ENCODE measurements at regions not wholly inside any gene's neighbourhood (a gene's known extent, or its start where the extent isn't known, plus 50 kb on each side); places are given as distances from the start of the nearest gene placed in this dataset.

DNA sequence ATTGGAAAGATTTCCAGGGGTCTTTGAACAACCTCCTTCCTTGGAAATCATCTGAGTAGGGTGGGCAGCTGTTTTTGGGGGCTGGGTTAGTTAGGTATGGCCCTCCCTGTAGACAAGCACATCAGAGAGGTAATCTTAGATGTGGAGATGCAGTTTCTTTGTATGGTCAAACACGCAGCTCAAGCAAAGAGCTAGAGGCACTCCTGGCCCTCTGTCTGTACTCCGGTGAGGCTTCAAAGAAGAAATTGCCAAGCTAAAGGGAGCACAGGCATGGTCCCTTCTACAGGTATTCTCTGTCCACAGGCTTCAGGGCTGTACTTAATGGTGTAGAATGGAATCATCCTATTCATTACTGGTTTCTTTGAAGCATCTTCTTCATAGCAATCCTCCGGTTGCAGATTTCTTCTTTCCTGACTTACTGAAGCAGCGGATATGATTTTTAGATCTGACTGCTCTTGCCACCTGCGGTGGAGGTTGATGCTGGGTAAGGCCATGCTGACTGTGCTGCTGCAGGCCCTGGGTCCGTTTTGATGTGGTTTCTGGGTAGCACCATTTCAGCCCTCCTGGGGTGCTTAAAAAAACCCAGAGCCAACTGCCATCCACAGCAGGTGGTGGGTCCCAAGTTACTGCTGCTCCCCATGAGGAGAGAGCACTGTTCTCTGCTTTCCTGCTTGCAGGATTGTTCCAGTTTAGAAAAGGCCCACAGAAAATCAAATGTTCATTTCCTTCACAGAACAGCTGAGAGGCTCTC is 318.9 kb upstream of the GATB start:
- no peak overlapping the region for H3K4me3 ChIP-seq (ENCODE audit: low read depth, low read length)
- TF ChIP-seq, protein P1, sequence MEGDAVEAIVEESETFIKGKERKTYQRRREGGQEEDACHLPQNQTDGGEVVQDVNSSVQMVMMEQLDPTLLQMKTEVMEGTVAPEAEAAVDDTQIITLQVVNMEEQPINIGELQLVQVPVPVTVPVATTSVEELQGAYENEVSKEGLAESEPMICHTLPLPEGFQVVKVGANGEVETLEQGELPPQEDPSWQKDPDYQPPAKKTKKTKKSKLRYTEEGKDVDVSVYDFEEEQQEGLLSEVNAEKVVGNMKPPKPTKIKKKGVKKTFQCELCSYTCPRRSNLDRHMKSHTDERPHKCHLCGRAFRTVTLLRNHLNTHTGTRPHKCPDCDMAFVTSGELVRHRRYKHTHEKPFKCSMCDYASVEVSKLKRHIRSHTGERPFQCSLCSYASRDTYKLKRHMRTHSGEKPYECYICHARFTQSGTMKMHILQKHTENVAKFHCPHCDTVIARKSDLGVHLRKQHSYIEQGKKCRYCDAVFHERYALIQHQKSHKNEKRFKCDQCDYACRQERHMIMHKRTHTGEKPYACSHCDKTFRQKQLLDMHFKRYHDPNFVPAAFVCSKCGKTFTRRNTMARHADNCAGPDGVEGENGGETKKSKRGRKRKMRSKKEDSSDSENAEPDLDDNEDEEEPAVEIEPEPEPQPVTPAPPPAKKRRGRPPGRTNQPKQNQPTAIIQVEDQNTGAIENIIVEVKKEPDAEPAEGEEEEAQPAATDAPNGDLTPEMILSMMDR (IDR thresholded peaks at IDR 0.05; ENCODE audit: insufficient read depth, low read length): no peak
- DNase-seq (ENCODE audit: low read depth): no peak

DNA sequence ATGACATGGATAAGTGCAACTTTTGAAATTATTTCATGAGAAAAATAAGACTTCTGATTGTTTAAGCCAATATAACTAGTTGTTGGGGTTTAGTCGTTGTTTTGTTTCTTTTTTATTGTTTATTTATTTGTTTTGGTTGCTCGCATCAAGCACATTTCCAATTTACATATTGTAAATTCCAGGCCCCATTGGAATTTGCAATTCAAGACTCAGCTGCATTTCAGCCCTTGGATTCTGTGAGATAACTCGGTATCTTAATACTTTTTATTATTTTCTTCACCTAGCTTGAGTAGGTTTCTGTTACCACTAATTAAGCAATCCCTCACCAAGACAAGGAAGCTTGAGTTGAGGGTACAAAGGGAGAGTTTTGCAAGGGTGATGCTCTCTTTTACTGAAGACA is 318.3 kb upstream of the GATB start:
- no peak for DNase-seq (ENCODE audit: low read depth)
- TF ChIP-seq, protein P1 (IDR thresholded peaks at IDR 0.05; ENCODE audit: insufficient read depth, low read length): no peak
- H3K4me3 ChIP-seq (ENCODE audit: low read depth, low read length): no peak overlapping the region

DNA sequence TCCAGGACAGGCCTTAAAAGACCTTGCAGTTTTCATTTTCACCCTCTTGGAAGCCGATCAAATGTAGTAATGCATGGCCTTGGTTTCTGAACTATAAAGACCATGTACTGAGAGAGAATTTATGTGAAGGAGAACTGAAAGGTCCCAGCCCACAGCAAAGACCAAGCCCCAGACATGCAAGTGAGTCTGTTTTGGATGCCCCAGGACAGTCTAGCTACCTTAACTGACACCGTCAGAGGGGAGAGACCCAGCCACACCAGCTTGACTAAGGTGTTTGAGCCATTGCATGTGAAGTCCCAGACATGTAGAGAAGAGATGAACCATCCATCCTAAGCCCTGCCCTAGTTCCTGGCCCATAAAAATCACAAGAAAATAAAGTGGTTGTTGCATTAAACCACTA is 316.8 kb upstream of the GATB start:
- TF ChIP-seq, protein P1 (IDR thresholded peaks at IDR 0.05; ENCODE audit: insufficient read depth, low read length): no peak

DNA sequence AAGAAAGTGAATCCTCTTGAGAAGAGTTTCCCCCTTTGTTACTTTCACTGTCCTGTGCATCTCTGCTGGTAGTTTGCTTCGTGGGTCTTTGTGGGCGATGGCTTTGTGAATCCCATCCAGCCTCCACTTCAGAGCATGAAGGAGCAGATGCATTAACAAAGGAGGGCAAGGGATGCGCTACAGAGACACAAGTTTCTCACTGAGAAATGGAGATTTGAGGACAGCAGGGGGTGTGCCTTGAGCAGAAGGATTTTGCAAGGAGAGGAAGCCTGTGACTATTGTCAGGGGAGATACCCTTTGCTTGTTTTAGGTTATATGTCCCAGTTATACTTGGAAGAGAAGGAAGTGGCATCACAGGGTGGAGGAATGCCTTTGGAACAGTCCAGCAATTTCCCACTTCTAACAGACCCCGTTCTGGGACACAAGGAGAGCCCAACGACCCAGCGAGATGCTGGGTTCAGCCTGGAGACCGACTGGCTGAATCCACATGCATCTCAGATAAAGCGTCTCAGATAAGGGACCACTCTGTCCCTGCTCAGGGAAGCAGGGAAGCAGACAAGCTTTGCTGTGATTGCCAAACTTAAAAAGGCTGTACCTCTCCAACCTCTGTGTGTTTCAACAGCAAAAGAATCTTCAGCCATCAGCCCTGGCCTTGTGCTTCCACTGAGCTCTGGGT is 314.6 kb upstream of the GATB start:
- no peak for DNase-seq (ENCODE audit: low read depth)
- no peak overlapping the region for H3K4me3 ChIP-seq (ENCODE audit: low read depth, low read length)
- TF ChIP-seq, protein P1 (IDR thresholded peaks at IDR 0.05; ENCODE audit: insufficient read depth, low read length): no peak

More for the DNA sequence above, 316.8 kb upstream of the GATB start:
- DNase-seq (ENCODE audit: low read depth): no peak
- no peak overlapping the region for H3K4me3 ChIP-seq (ENCODE audit: low read depth, low read length)

DNA sequence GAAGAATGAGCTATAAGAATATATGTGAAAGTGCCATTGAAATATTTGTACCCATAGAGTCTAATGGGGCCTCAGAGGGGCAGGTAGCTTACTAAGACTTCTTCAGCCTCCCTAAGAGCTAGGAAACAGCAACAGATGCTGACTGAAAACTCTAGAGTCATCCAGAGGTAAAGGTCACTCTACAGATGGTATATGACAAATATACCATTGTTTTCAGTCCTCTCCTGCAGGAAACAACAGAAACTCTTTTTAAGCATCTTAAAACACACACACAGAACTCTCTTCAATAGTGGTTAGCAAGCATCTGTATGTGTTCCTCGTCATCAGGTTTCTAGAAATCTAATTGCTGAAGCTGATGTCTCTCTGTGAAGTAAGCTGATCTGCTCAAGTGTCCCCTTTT is 313.8 kb upstream of the GATB start:
- H3K4me3 ChIP-seq (ENCODE audit: low read depth, low read length): no peak overlapping the region
- TF ChIP-seq, protein P1 (IDR thresholded peaks at IDR 0.05; ENCODE audit: insufficient read depth, low read length): no peak
- no peak for DNase-seq (ENCODE audit: low read depth)

DNA sequence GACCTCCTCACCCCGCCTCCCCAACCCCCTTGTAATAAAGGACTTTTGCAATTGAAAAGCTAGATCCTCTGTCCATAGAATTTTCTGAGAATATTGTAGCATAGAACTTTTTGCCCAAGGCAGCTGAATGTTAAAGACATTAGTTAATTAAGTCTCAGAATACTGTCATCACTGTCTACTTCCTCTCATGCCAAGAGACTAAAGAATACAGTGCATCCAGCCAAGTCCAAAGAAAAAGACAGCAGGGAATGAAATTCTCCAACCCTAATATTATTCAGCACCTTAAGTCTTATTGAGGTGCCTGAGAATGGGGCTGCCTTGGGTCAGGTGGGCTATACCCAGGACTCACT is 313.3 kb upstream of the GATB start:
- DNase-seq (ENCODE audit: low read depth): no peak
- TF ChIP-seq, protein P1 (IDR thresholded peaks at IDR 0.05; ENCODE audit: insufficient read depth, low read length): no peak
- H3K4me3 ChIP-seq (ENCODE audit: low read depth, low read length): no peak overlapping the region
